ENCODE measurements at regions not wholly inside any gene's neighbourhood (a gene's known extent, or its start where the extent isn't known, plus 50 kb on each side); places are given as distances from the start of the nearest gene placed in this dataset.

DNA sequence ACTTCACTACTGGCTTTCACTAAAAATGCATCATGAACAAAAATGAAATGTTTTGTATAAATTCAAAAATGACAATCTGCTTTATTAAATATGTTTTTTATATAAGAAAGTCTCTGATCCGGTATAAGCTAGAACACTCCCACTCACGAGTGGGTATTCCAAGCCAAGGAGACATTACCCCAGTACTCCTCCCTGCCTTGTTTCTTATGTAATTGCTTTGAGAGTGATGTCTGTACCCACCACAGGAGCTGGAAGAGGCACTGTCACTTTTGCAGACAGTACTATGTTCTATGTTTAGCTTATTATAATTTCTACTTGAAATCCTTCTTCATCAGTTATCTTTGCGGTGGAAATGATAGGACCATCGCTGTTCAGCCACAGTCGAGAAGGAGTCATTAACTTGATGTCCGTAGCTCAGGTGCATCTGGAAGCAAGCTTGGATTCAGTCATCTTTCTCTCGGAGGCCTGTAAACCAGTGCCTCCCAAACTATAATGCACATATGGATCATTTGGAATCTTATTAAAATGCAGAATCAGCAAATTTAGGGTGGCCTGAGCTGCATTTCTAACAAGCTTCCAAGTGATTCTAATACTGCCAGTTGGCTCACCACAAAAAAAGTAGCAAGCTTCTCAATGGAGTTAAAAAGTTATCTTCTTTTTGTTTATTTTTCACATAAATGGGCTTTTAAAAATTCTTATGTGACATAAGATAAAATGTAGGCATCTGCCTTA lies 396.4 kb downstream of the GRIA2 start:
- DNase-seq, result no peak

DNA sequence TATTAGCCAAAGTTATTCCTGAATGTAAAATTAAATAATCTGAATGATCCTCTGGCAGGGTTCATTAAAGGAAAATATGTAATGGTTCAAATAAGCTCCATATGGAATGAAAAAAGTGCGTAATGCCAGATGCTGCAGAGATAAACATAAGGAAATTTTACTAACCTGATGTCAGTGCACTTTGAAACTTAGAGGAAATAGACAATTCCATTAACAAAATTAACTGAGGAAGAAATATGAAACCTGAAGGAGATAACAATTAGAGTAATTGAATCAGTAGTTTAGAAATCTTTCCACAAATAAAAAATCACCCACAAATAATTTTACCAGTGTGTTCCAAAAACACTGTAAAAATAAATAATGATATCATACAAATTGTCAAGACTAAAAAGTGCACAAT lies 387.5 kb downstream of the GRIA2 start:
- no peak for DNase-seq

DNA sequence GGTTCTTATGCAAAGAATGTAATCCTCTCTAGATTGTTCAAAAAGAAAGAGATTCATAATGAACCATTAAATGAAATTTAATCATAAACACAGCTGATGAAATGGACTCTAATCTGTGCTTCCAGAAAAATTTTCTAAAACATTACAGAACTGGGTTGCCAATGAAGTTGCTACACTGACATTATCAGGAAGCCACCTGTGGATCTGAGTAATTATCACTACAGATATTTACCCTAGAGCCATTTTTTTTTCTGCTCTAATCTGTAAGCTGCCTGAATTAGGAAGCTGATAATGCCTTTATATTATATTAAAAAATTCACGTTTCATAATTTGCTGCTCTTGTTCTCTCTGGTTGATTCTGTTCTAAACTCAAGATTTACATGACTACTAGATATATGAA lies 380.1 kb downstream of the GRIA2 start:
- no peak for DNase-seq

GRCh38 chr4:157591245-157591644 lies 370.7 kb downstream of the GRIA2 start:
- DNase-seq, result no peak

- no peak for DNase-seq
These were observed 370.2 kb downstream of the GRIA2 start for GRCh38 chr4:157590679-157591078.

- DNase-seq, result no peak
These were observed 367.3 kb downstream of the GRIA2 start for GRCh38 chr4:157587681-157588423.

- no peak for DNase-seq
These were observed 361.6 kb downstream of the GRIA2 start for GRCh38 chr4:157582141-157582540.

DNA sequence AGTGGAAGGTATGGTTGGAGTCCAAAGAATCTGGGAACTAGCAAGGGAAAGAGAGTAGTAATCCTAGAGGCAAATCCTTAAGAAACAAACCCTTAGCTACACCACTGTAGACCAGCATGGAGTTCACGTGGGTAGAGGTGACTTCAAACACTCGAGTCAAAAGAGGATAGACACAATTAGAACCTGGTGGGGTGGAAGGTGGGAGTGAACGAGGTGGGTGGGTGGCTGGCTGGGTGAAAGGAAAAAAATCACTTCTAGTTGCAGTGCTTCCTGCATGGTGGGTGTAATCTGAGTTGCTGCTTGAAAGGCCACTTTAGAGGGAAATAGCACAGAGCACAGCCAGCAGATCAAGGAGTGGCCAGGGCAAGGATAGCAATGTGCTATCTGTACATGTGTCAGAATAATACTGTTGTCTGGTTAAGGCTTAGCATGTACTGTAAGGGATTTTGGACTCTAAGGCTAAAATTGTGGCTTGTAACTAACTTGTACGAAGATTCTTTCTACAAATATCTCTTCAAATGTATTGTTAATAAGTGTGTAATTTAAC lies 356.2 kb downstream of the GRIA2 start:
- DNase-seq, result no peak

GRCh38 chr4:157575339-157575738 lies 354.8 kb downstream of the GRIA2 start:
- no peak for DNase-seq

- DNase-seq, result no peak
These were observed 354.1 kb downstream of the GRIA2 start for GRCh38 chr4:157574606-157575005.

GRCh38 chr4:157572951-157573350 lies 352.4 kb downstream of the GRIA2 start:
- no peak for DNase-seq

DNA sequence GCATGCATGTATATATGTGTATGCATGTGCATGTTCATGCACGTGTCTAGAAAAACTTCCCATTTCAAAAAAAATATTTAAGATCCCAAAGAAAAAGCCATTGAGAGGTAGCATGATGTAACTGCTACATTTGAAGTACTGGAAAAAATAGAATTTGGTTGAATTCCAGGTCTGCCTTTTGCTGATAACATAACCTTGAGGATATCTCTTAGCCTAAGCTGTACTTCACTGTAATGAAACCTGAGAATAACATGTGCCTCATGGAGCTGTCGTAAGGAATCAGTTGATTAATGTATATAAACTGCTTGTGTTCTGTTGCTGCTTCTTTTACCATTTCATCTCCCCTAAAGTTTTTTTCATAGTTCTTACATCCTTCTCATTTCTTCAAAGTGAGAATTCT lies 351.8 kb downstream of the GRIA2 start:
- no peak for DNase-seq

DNA sequence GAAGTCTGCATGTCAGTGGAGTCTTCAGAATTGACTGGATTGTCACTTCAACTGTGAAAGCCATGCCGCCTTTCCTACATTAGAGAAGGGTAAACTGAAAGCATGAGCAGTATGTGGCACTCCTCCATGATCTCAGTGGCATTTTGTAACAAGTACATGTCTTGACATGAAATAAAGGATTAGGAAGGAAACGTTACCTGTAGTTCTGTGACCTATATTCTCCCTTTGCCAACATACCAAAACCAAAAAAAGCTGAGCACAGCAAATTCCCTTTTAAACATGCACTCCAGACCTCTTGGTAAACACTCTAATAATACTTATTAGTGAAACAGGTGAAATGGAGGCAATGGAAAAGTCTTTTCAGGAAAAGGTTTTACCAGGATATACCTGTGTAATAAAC lies 344.2 kb downstream of the GRIA2 start:
- no peak for DNase-seq

DNA sequence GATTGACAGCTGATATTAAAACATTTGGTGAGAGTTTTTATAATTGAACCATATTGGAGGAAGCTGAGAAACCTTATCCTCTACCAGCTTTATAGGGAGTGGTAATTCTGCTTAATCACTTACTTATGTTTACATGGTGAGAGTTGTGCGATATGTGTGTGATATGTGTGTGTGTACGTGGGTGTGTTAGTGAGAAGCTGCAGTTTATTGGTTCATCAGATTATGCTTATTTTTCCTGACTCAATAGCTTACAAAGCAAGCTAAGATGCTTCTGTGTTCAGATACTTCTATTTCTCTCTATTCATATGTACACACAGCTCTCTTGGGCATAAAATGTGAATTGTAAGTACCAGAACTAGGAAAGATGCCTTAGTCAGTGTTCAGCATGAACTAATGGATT lies 343.7 kb downstream of the GRIA2 start:
- DNase-seq, result no peak

GRCh38 chr4:157558016-157558415 lies 337.5 kb downstream of the GRIA2 start:
- DNase-seq, result no peak

DNA sequence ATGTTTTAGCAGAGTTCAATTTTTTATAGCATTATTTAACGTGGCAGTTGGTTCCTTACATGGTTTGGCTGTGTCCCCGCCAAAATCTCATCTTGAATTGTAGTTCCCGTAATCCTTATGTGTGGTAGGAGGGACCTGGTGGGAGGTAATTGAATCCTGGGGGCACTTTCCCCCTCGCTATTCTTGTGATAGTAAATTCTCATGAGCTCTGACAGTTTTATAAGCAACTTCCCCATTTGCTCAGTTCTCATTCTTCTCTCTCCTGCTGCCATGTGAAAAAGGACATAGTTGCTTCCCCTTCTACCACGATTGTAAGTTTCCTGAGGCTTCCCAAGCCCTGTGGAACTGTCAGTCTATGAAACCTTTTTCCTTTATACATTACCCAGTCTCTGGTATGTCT lies 329.5 kb downstream of the GRIA2 start:
- no peak for DNase-seq

DNA sequence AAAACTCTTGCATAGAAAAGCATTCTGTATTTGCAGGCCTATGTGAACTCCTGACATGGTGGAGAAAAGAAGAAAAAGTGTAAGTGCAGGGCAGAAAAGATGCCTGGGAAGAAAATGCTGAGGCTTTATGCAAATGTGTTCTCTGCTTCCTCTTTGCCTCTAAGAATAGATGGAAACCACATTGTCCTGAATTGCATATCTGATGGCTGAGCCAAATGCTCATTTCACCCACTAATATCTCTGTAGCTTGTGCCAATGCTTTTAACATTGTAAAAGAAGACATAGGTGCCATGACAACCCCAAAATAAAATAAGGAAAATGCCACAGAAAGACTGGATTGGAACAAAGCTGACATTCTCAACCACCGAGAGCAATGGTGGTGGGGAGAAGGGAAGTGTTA lies 307.4 kb downstream of the GRIA2 start:
- no peak for DNase-seq

DNA sequence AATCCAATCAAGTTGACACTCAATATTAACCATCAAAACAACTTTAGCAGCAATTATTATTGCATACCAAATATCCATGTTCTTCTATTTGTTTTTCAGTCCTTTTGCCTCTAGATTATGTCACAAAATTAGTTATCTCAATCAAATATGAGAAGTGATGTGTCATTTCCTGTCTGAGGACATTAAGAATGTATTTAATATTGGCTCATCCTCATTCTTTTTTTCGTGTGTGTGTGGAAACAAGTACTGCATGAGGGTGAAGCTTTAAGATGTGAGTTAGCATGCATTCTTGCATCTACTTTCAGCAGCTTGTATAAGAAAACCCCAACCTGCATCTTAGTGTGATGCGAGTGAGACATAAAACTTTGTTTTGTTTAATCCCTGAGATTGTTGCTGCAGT lies 301.4 kb downstream of the GRIA2 start:
- no peak for DNase-seq

GRCh38 chr4:157514711-157515110 lies 294.2 kb downstream of the GRIA2 start:
- DNase-seq, result no peak

DNA sequence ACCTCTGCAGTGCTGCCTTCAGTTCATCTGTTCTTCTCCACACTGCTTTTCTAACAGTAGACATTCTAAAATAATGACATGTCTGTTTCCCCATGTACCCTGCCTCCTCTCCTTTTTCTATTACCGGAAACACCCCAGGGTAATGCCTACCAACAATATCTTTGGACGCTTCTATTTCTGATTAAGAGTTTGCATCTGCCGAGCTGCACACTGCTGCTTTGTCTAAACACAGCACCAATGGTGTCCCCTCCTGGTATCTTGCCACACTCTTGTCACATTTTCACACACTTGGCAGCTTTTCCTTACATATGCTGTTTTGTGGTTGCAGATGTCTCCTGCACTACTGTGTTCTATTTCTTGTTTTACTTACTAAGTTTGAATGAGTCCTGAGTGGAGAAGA lies 288.8 kb downstream of the GRIA2 start:
- no peak for DNase-seq

- DNase-seq, result no peak
These were observed 282.1 kb downstream of the GRIA2 start for GRCh38 chr4:157502656-157503055.

GRCh38 chr4:157459785-157460184 lies 239.3 kb downstream of the GRIA2 start:
- no peak for DNase-seq

GRCh38 chr4:157447195-157447594 lies 226.7 kb downstream of the GRIA2 start:
- DNase-seq, result no peak

- no peak for DNase-seq
These were observed 223.5 kb downstream of the GRIA2 start for GRCh38 chr4:157444014-157444413.

All from NCI-H1092 (cell line).